Loucy (cell line): ENCODE measurements at regions not wholly inside any gene's neighbourhood (a gene's known extent, or its start where the extent isn't known, plus 50 kb on each side); places are given as distances from the start of the nearest gene placed in this dataset.
"Not testable (repeated sequence)": the region's sequence is repeated elsewhere in the genome, so short reads cannot be mapped to it uniquely, and the experiment has no call there.

Source experiments
- H2AFZ ChIP-seq: fragments of 200-600 bp; sonication (generic); 2 replicates; pipeline ENCODE4 v1.6.0; 2016; ENCODE audit warnings: antibody characterized with exemption, mild to moderate bottlenecking, low read length, moderate library complexity
- H3F3A ChIP-seq: fragments of 200-600 bp; 2 replicates; pipeline ENCODE4 v1.6.0; 2016; ENCODE audit warnings: antibody characterized with exemption, low read depth, mild to moderate bottlenecking
- H3K27me3 ChIP-seq: fragments of 200-600 bp; sonication (generic); 2 replicates; pipeline ENCODE4 v1.6.1; 2014; ENCODE audit warnings: low read length, mild to moderate bottlenecking; ENCODE audit not compliant: insufficient read depth, poor library complexity, severe bottlenecking
- H3K36me3 ChIP-seq: fragments of 200-600 bp; sonication (generic); 2 replicates; pipeline ENCODE4 v1.6.1; 2016; ENCODE audit warnings: low read length; ENCODE audit not compliant: insufficient read depth
- H3K4me1 ChIP-seq: fragments of 200-600 bp; sonication (generic); 2 replicates; pipeline ENCODE4 v1.5.1; 2014; ENCODE audit warnings: low read length, mild to moderate bottlenecking; ENCODE audit not compliant: insufficient read depth, poor library complexity, severe bottlenecking
- H3K4me2 ChIP-seq: fragments of 200-600 bp; sonication (generic); 2 replicates; pipeline ENCODE4 v1.6.0; 2014; ENCODE audit warnings: antibody characterized with exemption, low read length, low read depth, mild to moderate bottlenecking; ENCODE audit not compliant: poor library complexity, severe bottlenecking
- H3K4me3 ChIP-seq: fragments of 200-600 bp; sonication (generic); 2 replicates; pipeline ENCODE4 v1.5.1; 2014; ENCODE audit warnings: low read length, mild to moderate bottlenecking, mixed read lengths; ENCODE audit not compliant: poor library complexity, severe bottlenecking
- H3K79me2 ChIP-seq: fragments of 200-600 bp; sonication (generic); 2 replicates; pipeline ENCODE4 v1.6.1; 2014; ENCODE audit warnings: low read length; ENCODE audit not compliant: insufficient read depth
- H3K9ac ChIP-seq: fragments of 200-600 bp; sonication (generic); 2 replicates; pipeline ENCODE4 v1.6.0; 2014; ENCODE audit warnings: mild to moderate bottlenecking, low read depth, low read length, moderate library complexity; ENCODE audit not compliant: poor library complexity, severe bottlenecking
- H3K9me2 ChIP-seq: fragments of 200-600 bp; sonication (generic); replicated peaks from 2 replicates; pipeline ENCODE4 v1.6.1; 2016; ENCODE audit warnings: low read depth, low read length, mixed read lengths
- H3K9me3 ChIP-seq: fragments of 200-600 bp; sonication (generic); 2 replicates; pipeline ENCODE4 v1.6.1; 2014; ENCODE audit warnings: mild to moderate bottlenecking, antibody characterized with exemption, low read length, low read depth; ENCODE audit not compliant: insufficient read depth
- H4K20me1 ChIP-seq: fragments of 200-600 bp; sonication (generic); 2 replicates; pipeline ENCODE4 v1.6.0; 2014; ENCODE audit warnings: antibody characterized with exemption, low read length, mild to moderate bottlenecking; ENCODE audit not compliant: insufficient read depth, poor library complexity, severe bottlenecking
- CTCF ChIP-seq: fragments of 200-600 bp; sonication (generic); conservative IDR thresholded peaks from 2 replicates; pipeline ENCODE4 v1.5.1; 2014; ENCODE audit warnings: mild to moderate bottlenecking, antibody characterized with exemption, low read length
- EZH2phosphoT487 ChIP-seq: fragments of 200-600 bp; IDR thresholded peaks from 2 replicates; pipeline ENCODE4 v1.6.1; 2018; ENCODE audit warnings: antibody characterized with exemption, mild to moderate bottlenecking, moderate library complexity, borderline replicate concordance

DNA sequence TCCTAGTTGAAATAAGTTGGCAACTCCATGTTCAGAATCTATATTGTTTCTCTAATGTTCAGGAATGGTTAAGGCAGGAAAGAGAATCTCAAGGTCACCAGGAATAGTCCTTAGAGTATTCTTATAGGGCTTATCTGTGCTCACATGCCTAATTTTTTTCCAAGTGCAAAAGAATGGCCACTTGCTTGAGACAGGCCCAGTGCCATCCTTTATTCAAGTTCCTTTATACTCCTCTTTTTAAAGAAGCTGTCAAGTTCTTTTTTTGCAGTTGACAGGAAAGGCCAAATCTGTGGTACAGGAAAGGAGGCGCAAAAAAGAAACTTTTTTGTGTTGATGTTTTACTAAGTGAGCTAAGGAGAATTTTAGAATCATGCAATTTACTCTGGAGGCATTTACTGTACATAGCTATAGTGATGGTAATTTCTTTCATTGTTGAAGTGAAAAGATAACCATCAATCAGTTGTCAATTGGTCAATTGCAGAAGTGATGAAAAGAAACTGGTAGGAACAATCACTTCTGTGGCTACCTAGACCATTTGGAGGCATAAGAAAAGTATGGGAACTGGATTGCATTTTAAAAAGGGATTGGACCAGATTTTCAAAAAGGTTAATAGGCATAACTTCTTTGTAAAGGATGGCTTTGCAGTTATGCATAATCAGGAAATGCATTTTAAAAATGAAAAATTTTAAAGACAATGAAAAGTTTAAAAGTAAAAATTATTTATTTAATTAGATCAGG, 102.5 kb upstream of the SOX2 start:
- Histone ChIP-seq H3K36me3 (no peaks in the 10 kb centered on the region), H2AFZ (no peak overlapping the region), H3K9ac (no peak overlapping the region), H3K9me3 (no peaks in the 10 kb centered on the region), H3K9me2 (no peaks in the 10 kb centered on the region), H3K4me2 (no peak overlapping the region), H3K79me2 (no peaks in the 10 kb centered on the region), H4K20me1 (no peaks in the 10 kb centered on the region), H3K4me1 (no peaks in the 10 kb centered on the region), H3K4me3 (no peak overlapping the region), H3F3A (no peaks in the 10 kb centered on the region), H3K27me3 (no peaks in the 10 kb centered on the region)
- no peak for TF ChIP-seq EZH2phosphoT487
- TF ChIP-seq CTCF: no peak

DNA sequence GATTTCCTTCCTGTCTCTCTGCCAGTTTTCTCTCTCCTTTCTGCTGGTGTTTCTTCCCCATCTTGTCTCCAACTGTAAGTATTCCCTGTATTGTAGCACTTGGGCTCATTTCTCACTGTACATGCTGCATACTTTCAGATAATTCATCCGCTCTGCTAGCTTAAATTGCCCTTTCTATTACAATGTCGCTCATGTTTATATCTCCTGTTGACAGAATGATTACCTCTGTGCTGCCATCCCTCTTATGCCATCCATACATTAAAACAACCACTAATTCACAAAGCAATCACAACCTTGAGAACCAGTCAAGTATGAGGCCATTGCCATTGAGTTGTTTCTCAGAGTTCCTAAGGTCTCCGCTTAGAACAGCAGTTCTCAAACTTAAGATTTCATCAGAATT, 107.5 kb upstream of the SOX2 start:
- H3K9ac ChIP-seq: no peak overlapping the region
- TF ChIP-seq EZH2phosphoT487 (no peak), CTCF (no peak)
- no peaks in the 10 kb centered on the region for H3K27me3 ChIP-seq
- H3K79me2 ChIP-seq: no peaks in the 10 kb centered on the region
- 0 out of 2 replicates have a peak, but pooled peaks cover 4% of the 10 kb centered on the region for H3K9me3 ChIP-seq
- no peak overlapping the region for H3K4me2 ChIP-seq
- H3K36me3 ChIP-seq: no peaks in the 10 kb centered on the region
- H2AFZ ChIP-seq: no peak overlapping the region
- no peak overlapping the region for H3K4me3 ChIP-seq
- no peaks in the 10 kb centered on the region for H4K20me1 ChIP-seq
- no peaks in the 10 kb centered on the region for H3K9me2 ChIP-seq
- H3K4me1 ChIP-seq: no peaks in the 10 kb centered on the region
- no peaks in the 10 kb centered on the region for H3F3A ChIP-seq

DNA sequence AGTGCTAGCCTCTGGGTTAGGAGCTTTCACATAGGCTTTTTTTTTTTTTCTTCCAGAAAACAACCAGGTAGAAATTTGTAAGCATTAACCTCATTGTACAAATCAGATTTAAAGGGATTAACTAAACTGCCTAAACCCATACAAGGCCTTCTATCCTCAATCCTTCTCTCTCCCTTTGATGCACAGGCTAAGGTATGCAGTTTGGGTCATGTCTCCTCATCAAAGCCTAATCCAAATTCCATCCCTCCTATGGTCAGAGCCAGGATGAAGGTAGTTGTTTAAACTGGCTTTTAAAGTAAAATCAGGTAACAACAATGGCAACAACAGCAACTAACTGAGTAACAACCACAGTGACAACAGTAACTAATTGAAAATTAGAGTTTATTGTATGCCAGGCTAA, 115.6 kb upstream of the SOX2 start:
- Histone ChIP-seq H2AFZ (no peak overlapping the region), H3F3A (no peaks in the 10 kb centered on the region), H3K9me2 (no peaks in the 10 kb centered on the region), H3K4me3 (no peak overlapping the region), H3K36me3 (no peaks in the 10 kb centered on the region), H4K20me1 (no peaks in the 10 kb centered on the region), H3K4me1 (no peaks in the 10 kb centered on the region), H3K79me2 (no peaks in the 10 kb centered on the region), H3K4me2 (no peak overlapping the region), H3K27me3 (no peaks in the 10 kb centered on the region), H3K9me3 (0 out of 2 replicates have a peak, but pooled peaks cover 4% of the 10 kb centered on the region), H3K9ac (no peak overlapping the region)
- no peak for TF ChIP-seq EZH2phosphoT487
- no peak for TF ChIP-seq CTCF

- H3K4me2 ChIP-seq, H3K27me3 ChIP-seq, H3K4me3 ChIP-seq, H3K9ac ChIP-seq, H2AFZ ChIP-seq, H3K79me2 ChIP-seq, H3K9me2 ChIP-seq, H3K36me3 ChIP-seq, H3F3A ChIP-seq, H3K9me3 ChIP-seq, H4K20me1 ChIP-seq, H3K4me1 ChIP-seq: not testable (repeated sequence)
Measured at GRCh38 chr3:181590939-181591338, 120.8 kb upstream of the SOX2 start.
